Prostate gland (tissue), 2 donors: ENCODE measurements at regions not wholly inside any gene's neighbourhood (a gene's known extent, or its start where the extent isn't known, plus 50 kb on each side); places are given as distances from the start of the nearest gene placed in this dataset.

ENCODE experiments used
- DNase-seq: peaks from one replicate; pipeline ENCODE4 v3.0.0-alpha.2; 2019; ENCODE audit warnings: low spot score
- H3K27ac ChIP-seq, 2 donors: fragments of 200-600 bp; sonication (generic); 2 replicates each; pipeline ENCODE4 v1.5.1; 2017 to 2019
- H3K27me3 ChIP-seq: fragments of 200-600 bp; sonication (generic); replicated peaks from 2 replicates; pipeline ENCODE4 v1.5.1; 2019; ENCODE audit not compliant: insufficient read depth
- H3K36me3 ChIP-seq, 2 donors: fragments of 200-600 bp; sonication (generic); 1 replicate in 1 of 2; 2 replicates in 1 of 2; pipeline versions ENCODE4 v1.5.1 to v1.8.1; 2017 to 2019
- H3K4me1 ChIP-seq: fragments of 200-600 bp; sonication (generic); replicated peaks from 2 replicates; pipeline ENCODE4 v1.5.1; 2019
- H3K4me3 ChIP-seq, 2 donors: fragments of 200-600 bp; sonication (generic); 2 replicates each; pipeline ENCODE4 v1.5.1; 2017 to 2019
- H3K9me3 ChIP-seq: fragments of 200-600 bp; sonication (generic); 2 replicates; pipeline ENCODE4 v1.5.1; 2017
- CTCF ChIP-seq, 4 experiments: fragments of 200-600 bp in 2 of 4; fragments of 450-650 bp in 2 of 4; sonication (generic) in 2 of 4; IDR thresholded peaks; 1 replicate in 3 of 4; 2 replicates in 1 of 4; pipeline ENCODE4 v1.5.1; 2016 to 2019; ENCODE audit warnings: antibody characterized with exemption in 4 of 4, mild to moderate bottlenecking in 2 of 4, moderate library complexity in 2 of 4
- POLR2A ChIP-seq: fragments of 450-650 bp; IDR thresholded peaks from one replicate; pipeline ENCODE4 v1.6.1; 2016; ENCODE audit warnings: antibody characterized with exemption, mild to moderate bottlenecking
- POLR2AphosphoS5 ChIP-seq: sonication (generic); formaldehyde crosslinking; IDR thresholded peaks from one replicate; pipeline ENCODE4 v1.6.1; 2017; ENCODE audit warnings: antibody characterized with exemption
- WGBS: methylation state at CpG from one replicate; pipeline ENCODE4 v1.1.5; 2018; 5-methylcytosine and 5-hydroxymethylcytosine counted together
- intact Hi-C: fragments of 100-400 bp; cut with DNase I; formaldehyde crosslinking; loops from one replicate; pipeline ENCODE4 v1.14.2; 2022

GRCh38 chr3:24867783-24868182, 373.1 kb upstream of the THRB start:
- Histone ChIP-seq H3K36me3 (no peaks in the 10 kb centered on the region), H3K4me3 (no peak overlapping the region), H3K9me3 (no peaks in the 10 kb centered on the region), H3K27me3 (no peaks in the 10 kb centered on the region), H3K4me1 (no peaks in the 10 kb centered on the region), H3K27ac (no peak overlapping the region)
- 93% methylated on average over 4 of the region's 4 CpGs for WGBS
- TF ChIP-seq CTCF (IDR thresholded peaks at IDR 0.05) (no peak), POLR2AphosphoS5 (no peak), POLR2A (no peak)
- DNase-seq = no peak
- intact Hi-C loops = no loop called here

GRCh38 chr3:24881239-24881638, 386.6 kb upstream of the THRB start:
- H3K4me3 ChIP-seq = no peak overlapping the region
- no peaks in the 10 kb centered on the region for H3K27me3 ChIP-seq
- H3K4me1 ChIP-seq = no peaks in the 10 kb centered on the region
- no peak overlapping the region for H3K27ac ChIP-seq
- no peaks in the 10 kb centered on the region for H3K36me3 ChIP-seq
- DNase-seq = no peak
- H3K9me3 ChIP-seq = no peaks in the 10 kb centered on the region
- TF ChIP-seq POLR2AphosphoS5 = no peak
- no peak for TF ChIP-seq CTCF (IDR thresholded peaks at IDR 0.05)
- TF ChIP-seq POLR2A = no peak
- whole genome bisulfite sequencing = 85% methylated on average over 2 of the region's 2 CpGs
- intact Hi-C loops = no loop called here

GRCh38 chr3:24886501-24886900, 391.9 kb upstream of the THRB start:
- DNase-seq = no peak
- Histone ChIP-seq H3K4me3 (no peak overlapping the region), H3K4me1 (no peaks in the 10 kb centered on the region), H3K9me3 (no peaks in the 10 kb centered on the region), H3K27ac (no peak overlapping the region), H3K36me3 (no peaks in the 10 kb centered on the region), H3K27me3 (no peaks in the 10 kb centered on the region)
- TF ChIP-seq CTCF (IDR thresholded peaks at IDR 0.05) = no peak
- TF ChIP-seq POLR2A = no peak
- no peak for TF ChIP-seq POLR2AphosphoS5
- intact Hi-C loops = no loop called here
- 90% methylated on average over 5 of the region's 5 CpGs for WGBS

- H3K36me3 ChIP-seq = no peaks in the 10 kb centered on the region
- H3K27me3 ChIP-seq = no peaks in the 10 kb centered on the region
- WGBS = 27% methylated on average over 1 of the region's 1 CpG
- intact Hi-C loops = no loop called here
- no peak for DNase-seq
- TF ChIP-seq CTCF (IDR thresholded peaks at IDR 0.05) (no peak), POLR2AphosphoS5 (no peak), POLR2A (no peak)
- H3K27ac ChIP-seq = no peak overlapping the region
- no peaks in the 10 kb centered on the region for H3K9me3 ChIP-seq
- no peaks in the 10 kb centered on the region for H3K4me1 ChIP-seq
- no peak overlapping the region for H3K4me3 ChIP-seq
Measured at GRCh38 chr3:24890012-24890411, 395.4 kb upstream of the THRB start.

GRCh38 chr3:24899373-24899772, 404.7 kb upstream of the THRB start:
- no peak overlapping the region for H3K27ac ChIP-seq
- H3K4me3 ChIP-seq = no peak overlapping the region
- no peak for DNase-seq
- WGBS = 90% methylated on average over 4 of the region's 4 CpGs
- H3K4me1 ChIP-seq = no peaks in the 10 kb centered on the region
- no peaks in the 10 kb centered on the region for H3K36me3 ChIP-seq
- no peaks in the 10 kb centered on the region for H3K27me3 ChIP-seq
- no peaks in the 10 kb centered on the region for H3K9me3 ChIP-seq
- TF ChIP-seq POLR2A (no peak), POLR2AphosphoS5 (no peak)
- intact Hi-C loops = no loop called here
